ENCODE measurements at regions not wholly inside any gene's neighbourhood (a gene's known extent, or its start where the extent isn't known, plus 50 kb on each side); places are given as distances from the start of the nearest gene placed in this dataset.
"Not testable (repeated sequence)": the region's sequence is repeated elsewhere in the genome, so short reads cannot be mapped to it uniquely, and the experiment has no call there.

DNA sequence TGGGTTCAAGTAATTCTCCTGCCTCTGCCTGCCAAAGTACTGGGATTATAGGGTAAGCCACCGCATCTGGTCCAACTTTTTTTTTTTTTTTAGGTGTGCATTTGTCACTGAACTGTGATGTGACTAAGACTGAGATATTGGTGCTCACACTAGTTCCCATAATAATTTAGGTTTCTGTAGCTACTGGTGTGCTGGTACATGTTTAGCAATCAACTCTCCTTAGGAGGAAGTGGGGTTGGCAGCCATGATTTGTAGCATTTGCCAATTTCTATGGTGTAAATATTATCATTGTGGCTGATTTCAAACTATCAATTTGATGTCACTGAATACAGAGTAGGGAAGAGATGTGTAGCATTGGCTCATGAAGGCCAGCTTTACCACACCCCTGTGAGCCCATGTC lies 372.7 kb downstream of the EDEM1 start:
- no peak for DNase-seq

DNA sequence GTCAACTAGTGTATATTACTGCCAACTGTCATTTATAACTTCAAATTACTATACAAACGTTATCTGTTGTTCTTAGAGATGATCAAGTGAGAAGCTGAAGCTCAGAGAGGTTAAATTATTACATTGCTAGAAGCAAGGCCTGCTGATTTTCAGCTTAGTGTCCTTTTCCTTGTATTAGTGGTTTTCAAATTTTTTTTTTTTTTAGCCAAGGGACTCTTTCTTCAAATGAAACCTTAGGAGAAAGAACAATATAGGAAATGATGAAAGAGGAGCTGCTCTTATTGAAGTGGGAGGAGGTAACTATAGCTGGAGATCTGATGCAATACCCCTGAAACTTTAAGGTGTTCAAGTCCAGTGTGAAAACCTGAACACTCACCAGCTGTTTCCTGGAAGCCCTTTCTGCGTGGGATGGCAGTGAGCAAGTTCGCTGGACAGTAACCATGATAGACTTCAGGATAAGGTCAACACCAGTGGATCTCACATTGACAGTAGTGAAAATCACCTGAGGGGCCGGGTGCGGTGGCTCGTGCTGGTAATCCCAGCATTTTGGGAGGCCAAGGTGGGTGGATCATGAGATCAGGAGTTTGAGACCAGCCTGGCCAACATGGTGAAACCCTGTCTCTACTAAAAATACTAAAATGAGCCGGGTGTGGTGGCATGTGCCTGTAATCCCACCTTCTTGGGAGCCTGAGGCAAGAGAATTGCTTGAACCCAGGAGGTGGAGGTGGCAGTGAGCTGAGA lies 376.2 kb downstream of the EDEM1 start:
- no peak for DNase-seq

GRCh38 chr3:5564278-5564666 lies 376.8 kb downstream of the EDEM1 start:
- DNase-seq = no peak

- no peak for DNase-seq
Observed at GRCh38 chr3:5565026-5565425, 377.5 kb downstream of the EDEM1 start.

GRCh38 chr3:5567113-5567512 lies 379.6 kb downstream of the EDEM1 start:
- no peak for DNase-seq

DNA sequence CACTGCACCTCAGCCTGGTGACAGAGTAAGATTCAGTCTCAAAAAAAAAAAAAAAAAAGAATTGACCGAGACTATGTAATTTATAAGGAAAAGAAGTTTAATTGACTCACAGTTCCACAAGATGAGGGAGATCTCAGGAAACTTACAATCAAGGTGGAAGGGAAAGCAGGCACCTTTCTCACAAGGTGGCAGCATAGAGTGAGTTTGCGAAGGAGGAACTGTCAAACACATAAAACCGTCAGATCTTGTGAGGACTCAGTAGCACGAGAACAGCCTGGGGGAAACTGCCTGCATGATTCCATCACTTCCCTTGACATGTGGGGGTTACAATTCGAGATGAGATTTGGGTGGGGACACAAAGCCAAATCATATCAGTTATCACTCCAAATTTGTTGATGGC lies 380.9 kb downstream of the EDEM1 start:
- DNase-seq = peak; percentile 25

DNA sequence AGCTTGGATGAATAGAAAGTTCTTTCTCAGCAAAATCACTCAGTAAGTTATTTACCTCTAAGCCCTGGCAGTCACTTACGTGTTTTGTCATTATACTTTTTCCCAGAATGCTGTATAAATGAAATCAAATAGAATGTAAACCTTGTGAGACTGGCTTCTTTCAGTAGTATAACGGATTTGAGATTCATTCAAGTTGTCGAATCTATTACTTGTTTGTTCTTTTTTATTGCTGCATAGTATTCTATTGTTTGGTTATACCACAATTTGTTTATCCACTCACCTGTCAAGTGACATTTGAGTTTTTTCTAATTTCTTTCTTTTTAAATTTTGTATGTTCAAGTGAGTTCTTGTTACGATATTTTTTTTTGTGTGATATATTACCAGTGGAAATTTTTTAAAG lies 381.6 kb downstream of the EDEM1 start:
- DNase-seq = no peak

DNA sequence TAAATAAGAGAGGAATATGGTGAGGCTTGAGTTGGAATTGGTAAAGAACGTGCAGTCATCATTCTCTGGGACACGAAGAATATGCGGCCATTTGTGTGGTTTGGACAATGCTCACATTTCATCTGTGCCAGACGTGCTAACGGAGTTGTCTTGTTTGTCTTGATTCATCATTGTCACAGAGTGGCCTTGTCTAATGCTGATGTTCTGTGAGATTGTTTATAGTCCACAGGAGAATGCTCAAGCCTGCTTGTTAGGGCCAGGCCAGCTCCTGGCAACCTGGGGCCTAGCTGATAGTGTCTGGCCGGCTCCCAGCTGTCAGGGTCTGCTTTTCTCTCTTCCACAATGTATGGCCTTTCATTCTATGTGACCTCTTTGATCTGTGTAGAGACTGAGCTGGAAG lies 384.7 kb downstream of the EDEM1 start:
- no peak for DNase-seq

- no peak for DNase-seq
Observed at GRCh38 chr3:5576277-5577011, 388.9 kb downstream of the EDEM1 start.

- DNase-seq = no peak
Observed at GRCh38 chr3:5579139-5579602, 391.7 kb downstream of the EDEM1 start.

DNA sequence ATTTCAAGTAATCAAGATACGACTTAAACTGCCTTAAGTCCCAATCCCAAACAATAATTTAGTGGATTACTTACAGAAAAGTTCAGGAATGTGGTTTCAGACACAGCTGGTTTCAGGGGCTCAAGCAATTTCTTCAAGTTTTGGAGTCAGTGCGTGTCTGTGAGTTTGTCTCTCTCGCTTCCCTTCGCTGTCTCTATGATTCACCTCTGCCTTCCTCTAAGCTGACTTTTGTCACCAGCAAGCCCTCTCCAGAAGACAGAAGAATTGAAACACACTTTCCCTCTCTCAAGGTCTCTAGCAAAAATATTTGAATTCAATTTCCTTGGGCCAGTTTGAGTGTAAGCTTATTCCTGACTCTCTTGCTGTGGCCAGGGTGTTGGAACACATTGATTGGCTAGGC lies 392.4 kb downstream of the EDEM1 start:
- DNase-seq = no peak

DNA sequence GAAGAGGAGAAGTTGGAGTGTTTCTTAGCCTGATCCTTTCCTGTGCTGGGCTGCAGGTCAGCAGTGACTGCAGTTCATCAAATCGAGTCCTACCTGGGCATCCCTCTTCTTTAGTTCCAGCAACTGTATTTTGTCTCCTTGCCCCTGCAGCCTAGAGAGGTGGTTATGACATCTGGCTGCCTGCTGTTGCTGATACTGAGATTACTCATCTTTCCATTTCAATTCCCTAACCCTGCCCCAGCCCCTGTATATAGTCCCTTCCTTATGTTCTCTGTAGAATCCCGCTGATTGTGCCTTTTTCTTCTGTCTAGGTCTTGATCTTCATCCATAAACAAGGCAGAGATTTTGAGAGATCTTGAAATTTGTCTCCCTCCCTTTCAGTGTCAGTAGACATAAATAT lies 393.3 kb downstream of the EDEM1 start:
- DNase-seq = no peak

- no peak for DNase-seq
Observed at GRCh38 chr3:5581743-5582142, 394.2 kb downstream of the EDEM1 start.

- no peak for DNase-seq
Observed at GRCh38 chr3:5583920-5584319, 396.4 kb downstream of the EDEM1 start.

DNA sequence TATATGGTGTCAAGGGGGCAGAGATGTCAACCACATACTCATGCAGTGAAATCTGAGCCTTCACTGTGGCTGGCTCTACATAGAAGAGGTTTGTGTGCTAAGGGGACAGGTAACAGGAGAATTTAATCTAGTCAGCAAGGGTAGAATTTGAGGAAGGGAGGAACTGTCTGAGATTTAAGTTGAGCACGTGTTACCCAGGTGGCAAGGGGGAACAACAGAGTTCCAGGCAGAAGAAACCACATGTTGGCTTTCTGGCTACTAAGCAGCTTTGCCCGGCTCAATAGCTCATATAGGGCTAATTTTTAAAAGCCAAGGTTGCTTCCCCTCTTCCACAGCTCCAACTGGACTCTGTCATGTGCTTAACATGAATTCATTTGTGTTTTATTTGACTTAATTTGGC lies 397.6 kb downstream of the EDEM1 start:
- DNase-seq = no peak

DNA sequence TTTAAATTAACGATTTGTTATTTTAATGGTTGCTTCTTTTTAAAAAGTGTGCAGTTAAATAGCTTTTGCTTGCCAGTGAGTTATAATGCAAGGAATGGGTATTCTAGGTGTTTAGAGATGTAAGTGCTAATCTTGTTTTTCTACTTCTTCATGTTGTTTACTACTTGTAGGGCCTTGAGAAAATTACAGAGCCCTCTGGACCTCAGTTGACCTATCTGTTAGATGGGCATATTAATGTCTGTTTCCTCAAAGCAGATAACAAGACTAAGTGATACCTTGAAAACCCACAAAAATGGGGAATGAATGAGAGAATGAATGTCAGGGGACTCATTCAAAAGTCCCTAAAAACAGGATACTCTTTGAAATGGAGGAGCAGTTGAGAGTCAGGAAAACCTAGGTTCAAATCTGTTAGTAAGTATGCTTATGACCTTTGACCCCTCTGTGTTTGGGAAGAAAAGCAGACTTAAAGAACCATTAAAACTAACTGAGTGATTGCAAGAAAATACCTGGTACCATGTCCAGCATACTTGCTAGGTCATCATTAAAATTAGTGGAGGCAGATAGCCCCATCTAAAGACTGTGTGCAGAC lies 419.5 kb downstream of the EDEM1 start:
- no peak for DNase-seq

- DNase-seq = no peak
Observed at GRCh38 chr3:5607581-5607980, 420.1 kb downstream of the EDEM1 start.

GRCh38 chr3:5608971-5609370 lies 421.5 kb downstream of the EDEM1 start:
- not testable (repeated sequence) for DNase-seq

- no peak for DNase-seq
Observed at GRCh38 chr3:5613599-5613998, 426.1 kb downstream of the EDEM1 start.

GRCh38 chr3:5616873-5617272 lies 429.4 kb downstream of the EDEM1 start:
- DNase-seq = no peak

DNA sequence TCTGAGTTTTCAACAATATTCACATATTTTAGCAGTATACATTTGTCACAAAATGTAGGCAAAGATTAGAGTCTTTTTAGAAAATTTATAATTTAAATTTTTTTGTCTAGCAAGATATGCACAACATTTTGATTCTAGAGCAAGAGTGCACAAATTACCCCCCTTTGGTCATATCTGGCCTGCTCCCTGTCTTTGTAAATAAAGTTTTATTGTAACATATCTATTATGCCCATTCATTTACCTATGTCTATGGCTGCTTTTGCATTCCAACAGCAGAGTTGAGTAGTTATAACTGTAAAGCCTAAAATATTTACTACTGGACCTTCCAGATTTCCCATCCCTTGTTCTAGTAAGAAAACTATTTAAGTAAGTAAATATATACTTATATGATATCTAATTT lies 430.7 kb downstream of the EDEM1 start:
- no peak for DNase-seq

DNA sequence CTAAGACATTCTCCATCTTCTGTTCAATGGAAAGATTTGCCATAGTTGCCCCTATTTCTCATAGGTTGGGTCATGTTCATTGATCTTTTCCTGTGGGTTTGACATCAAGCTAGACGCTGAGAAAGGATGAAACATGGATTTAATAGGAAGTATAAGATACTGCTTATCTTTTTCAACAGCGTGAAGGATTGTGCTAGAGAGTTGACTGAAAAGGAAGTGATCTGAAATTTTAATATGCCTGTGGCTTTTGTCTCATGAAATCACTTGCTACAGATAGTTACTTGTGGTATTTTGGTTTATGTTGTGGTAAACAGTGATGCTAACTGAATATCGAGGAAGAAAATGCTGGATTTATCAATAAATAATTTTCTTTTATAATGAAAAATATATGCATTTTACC lies 442.9 kb downstream of the EDEM1 start:
- DNase-seq = peak; percentile 34

DNA sequence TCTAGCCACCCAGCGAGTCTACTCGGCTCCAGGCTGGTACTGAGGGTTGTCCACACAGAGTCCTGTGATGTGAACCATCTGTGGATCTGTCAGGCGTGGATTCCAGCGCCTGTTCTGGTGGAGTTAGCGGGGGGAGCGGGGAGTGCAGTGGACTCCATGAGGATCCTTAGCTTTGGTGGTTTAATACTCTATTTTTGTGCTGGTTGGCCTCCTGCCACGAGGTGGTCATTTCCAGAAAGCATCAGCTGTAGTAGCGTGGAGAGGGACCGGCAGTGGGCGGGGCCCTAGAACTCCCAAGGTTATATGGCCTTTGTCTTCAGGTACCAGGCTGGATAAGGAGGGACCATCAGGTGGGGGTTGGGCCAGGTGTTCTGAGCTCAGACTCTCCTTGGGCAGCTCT lies 446.5 kb downstream of the EDEM1 start:
- no peak for DNase-seq

DNA sequence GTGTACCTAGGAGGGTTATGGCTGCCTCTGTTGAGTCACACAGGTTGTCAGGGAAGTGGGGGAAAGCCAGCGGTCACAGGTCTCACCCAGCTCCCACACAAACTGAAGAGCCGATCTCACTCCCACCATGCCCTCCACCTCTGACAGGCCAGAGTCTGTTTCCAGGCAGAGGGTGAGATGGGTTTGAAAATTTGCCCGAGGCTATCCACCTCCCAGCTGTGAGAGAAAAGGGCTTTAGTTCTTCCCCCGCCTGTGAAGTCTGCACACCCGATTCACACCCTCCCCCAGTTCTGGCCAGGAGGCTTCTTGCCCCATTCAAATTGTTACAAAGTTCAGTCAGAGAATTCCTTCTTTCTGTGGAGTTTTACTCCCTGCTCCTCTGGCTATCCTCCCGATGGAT lies 446.9 kb downstream of the EDEM1 start:
- no peak for DNase-seq
